ENCODE measurements at regions not wholly inside any gene's neighbourhood (a gene's known extent, or its start where the extent isn't known, plus 50 kb on each side); places are given as distances from the start of the nearest gene placed in this dataset.

DNA sequence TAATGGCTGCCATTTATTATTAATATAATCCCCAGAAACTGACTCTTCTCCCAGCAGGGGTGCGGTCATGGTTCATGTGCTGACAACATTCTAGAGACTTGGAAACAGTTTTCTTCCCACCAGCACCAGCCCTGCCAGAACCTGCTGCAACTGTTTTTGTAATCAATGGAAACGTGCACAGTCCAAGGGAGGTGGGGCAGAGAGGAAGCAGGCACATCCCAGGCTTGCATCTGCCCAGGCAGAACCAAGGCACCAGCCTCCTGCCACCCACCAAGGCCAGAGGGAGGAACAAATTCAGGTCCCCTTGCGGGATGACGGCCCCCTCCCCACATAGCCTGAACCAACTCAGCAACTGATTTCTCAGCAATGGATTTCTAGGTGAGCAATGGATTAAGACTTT lies 119.0 kb downstream of the OAT start:
- H3K4me2 ChIP-seq (ENCODE audit: low read length) = no peak overlapping the region
- TF ChIP-seq TCF7L2 (IDR thresholded peaks at IDR 0.05; ENCODE audit: borderline replicate concordance, extremely low read depth, insufficient read depth, insufficient read length) = no peak
- no peak for TF ChIP-seq RAD21 (IDR thresholded peaks at IDR 0.05; ENCODE audit: low read depth)
- TF ChIP-seq, protein P1, sequence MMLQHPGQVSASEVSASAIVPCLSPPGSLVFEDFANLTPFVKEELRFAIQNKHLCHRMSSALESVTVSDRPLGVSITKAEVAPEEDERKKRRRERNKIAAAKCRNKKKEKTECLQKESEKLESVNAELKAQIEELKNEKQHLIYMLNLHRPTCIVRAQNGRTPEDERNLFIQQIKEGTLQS (IDR thresholded peaks at IDR 0.05) = no peak
- no peak for TF ChIP-seq ZNF274 (IDR thresholded peaks at IDR 0.05; ENCODE audit: low read depth, low read length)
- no peak for TF ChIP-seq FOSL1 (IDR thresholded peaks at IDR 0.05; ENCODE audit: low read depth)
- no peak for TF ChIP-seq YY1 (IDR thresholded peaks at IDR 0.05; ENCODE audit: extremely low read depth, insufficient replicate concordance, low read depth, low read length)
- TF ChIP-seq JUND (IDR thresholded peaks at IDR 0.05) = no peak
- TF ChIP-seq ELF1 (IDR thresholded peaks at IDR 0.05; ENCODE audit: borderline replicate concordance, low read depth) = no peak
- TF ChIP-seq, protein P2, sequence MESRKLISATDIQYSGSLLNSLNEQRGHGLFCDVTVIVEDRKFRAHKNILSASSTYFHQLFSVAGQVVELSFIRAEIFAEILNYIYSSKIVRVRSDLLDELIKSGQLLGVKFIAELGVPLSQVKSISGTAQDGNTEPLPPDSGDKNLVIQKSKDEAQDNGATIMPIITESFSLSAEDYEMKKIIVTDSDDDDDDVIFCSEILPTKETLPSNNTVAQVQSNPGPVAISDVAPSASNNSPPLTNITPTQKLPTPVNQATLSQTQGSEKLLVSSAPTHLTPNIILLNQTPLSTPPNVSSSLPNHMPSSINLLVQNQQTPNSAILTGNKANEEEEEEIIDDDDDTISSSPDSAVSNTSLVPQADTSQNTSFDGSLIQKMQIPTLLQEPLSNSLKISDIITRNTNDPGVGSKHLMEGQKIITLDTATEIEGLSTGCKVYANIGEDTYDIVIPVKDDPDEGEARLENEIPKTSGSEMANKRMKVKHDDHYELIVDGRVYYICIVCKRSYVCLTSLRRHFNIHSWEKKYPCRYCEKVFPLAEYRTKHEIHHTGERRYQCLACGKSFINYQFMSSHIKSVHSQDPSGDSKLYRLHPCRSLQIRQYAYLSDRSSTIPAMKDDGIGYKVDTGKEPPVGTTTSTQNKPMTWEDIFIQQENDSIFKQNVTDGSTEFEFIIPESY (IDR thresholded peaks at IDR 0.05; ENCODE audit: extremely low read depth, insufficient replicate concordance, low read length) = no peak
- TF ChIP-seq, protein P3, sequence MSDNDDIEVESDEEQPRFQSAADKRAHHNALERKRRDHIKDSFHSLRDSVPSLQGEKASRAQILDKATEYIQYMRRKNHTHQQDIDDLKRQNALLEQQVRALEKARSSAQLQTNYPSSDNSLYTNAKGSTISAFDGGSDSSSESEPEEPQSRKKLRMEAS (IDR thresholded peaks at IDR 0.05) = no peak
- TF ChIP-seq SP1 (IDR thresholded peaks at IDR 0.05; ENCODE audit: low read depth) = no peak
- TF ChIP-seq EZH2phosphoT487 (IDR thresholded peaks at IDR 0.05; ENCODE audit: borderline replicate concordance) = no peak
- no peak for TF ChIP-seq POLR2A (IDR thresholded peaks at IDR 0.05; ENCODE audit: borderline replicate concordance, extremely low read depth, insufficient read depth, insufficient read length)
- no peak for TF ChIP-seq EGR1 (IDR thresholded peaks at IDR 0.05; ENCODE audit: low read depth)
- TF ChIP-seq CBX3 (IDR thresholded peaks at IDR 0.05; ENCODE audit: low read depth) = no peak
- TF ChIP-seq EZH2 (IDR thresholded peaks at IDR 0.05) = no peak
- POLR2A ChIA-PET = no interaction called here

More for the DNA sequence above, 119.0 kb downstream of the OAT start:
- H3K9me3 ChIP-seq (ENCODE audit: control insufficient read depth in 1 of 2, insufficient read depth in 1 of 2, low read depth in 1 of 2, low read length in 2 of 2) = peaks cover 15 to 16% of the 10 kb centered on the region in 2 experiments; a peak in 2 of 4 replicates
- no peak overlapping the region for H3K27ac ChIP-seq (ENCODE audit: low read depth, low read length)
- CTCF ChIA-PET = no interaction called here
- H3K36me3 ChIP-seq (ENCODE audit: control insufficient read depth in 1 of 2, insufficient read depth in 2 of 2, low read length in 2 of 2) = no peaks in the 10 kb centered on the region
- no peaks in the 10 kb centered on the region for H3K27me3 ChIP-seq (ENCODE audit: insufficient read depth, low read length)
- DNase-seq (ENCODE audit: low read depth, low spot score) (no peak), ATAC-seq (no peak)
- intact Hi-C loops (cut with micrococcal nuclease) = no loop called here
- no peak overlapping the region for H2AFZ ChIP-seq (ENCODE audit: low read depth, low read length, poor library complexity, severe bottlenecking)
- H4K20me1 ChIP-seq (ENCODE audit: insufficient read depth) = no peaks in the 10 kb centered on the region
- RAD21 ChIA-PET (ENCODE audit: low non-redundant PET in 1 of 2, low total read pairs in 2 of 2, uncharacterized antibody in 2 of 2, unreplicated experiment in 2 of 2) = no interaction called here
- BruUV-seq (replicated peaks) = no TSS peak
- no peaks in the 10 kb centered on the region for H3K4me1 ChIP-seq (ENCODE audit: control insufficient read depth in 1 of 2, insufficient read depth in 2 of 2, low read length in 2 of 2)
- H3K4me3 ChIP-seq (replicated peaks in 1 of 2; ENCODE audit: low read depth in 1 of 2, low read length in 2 of 2) = no peak overlapping the region
- no peak overlapping the region for H3K9ac ChIP-seq (ENCODE audit: low read length)
- H3K9me2 ChIP-seq (ENCODE audit: insufficient read depth) = no peaks in the 10 kb centered on the region
- no peaks in the 10 kb centered on the region for H3K79me2 ChIP-seq (ENCODE audit: insufficient read depth, low read length)
